HG03064 (cell line): ENCODE measurements at regions not wholly inside any gene's neighbourhood (a gene's known extent, or its start where the extent isn't known, plus 50 kb on each side); places are given as distances from the start of the nearest gene placed in this dataset.
"Not testable (repeated sequence)": the region's sequence is repeated elsewhere in the genome, so short reads cannot be mapped to it uniquely, and the experiment has no call there.

Source experiments
- ATAC-seq: cut with Tn5 transposase; IDR thresholded peaks from one replicate; pipeline ENCODE4 v1.9.1; 2021; ENCODE audit warnings: low read depth; ENCODE audit not compliant: unreplicated experiment

GRCh38 chr7:96826089-96826488 is 116.4 kb upstream of the SEM1 start:
- no peak for ATAC-seq

- ATAC-seq = no peak
These were observed 118.1 kb upstream of the SEM1 start for GRCh38 chr7:96827701-96828100.

- not testable (repeated sequence) for ATAC-seq
These were observed 119.5 kb upstream of the SEM1 start for GRCh38 chr7:96829121-96829520.

- ATAC-seq = no peak
These were observed 121.8 kb upstream of the SEM1 start for GRCh38 chr7:96831446-96831845.

GRCh38 chr7:96832092-96832662 is 122.5 kb upstream of the SEM1 start:
- no peak for ATAC-seq

GRCh38 chr7:96833676-96834453 is 124.2 kb upstream of the SEM1 start:
- no peak for ATAC-seq

GRCh38 chr7:96836456-96836855 is 126.8 kb upstream of the SEM1 start:
- ATAC-seq = no peak

- peak; percentile 99 for ATAC-seq
These were observed 127.9 kb upstream of the SEM1 start for GRCh38 chr7:96837593-96837992.

GRCh38 chr7:96838481-96838880 is 128.8 kb upstream of the SEM1 start:
- no peak for ATAC-seq

GRCh38 chr7:96855139-96855538 is 145.5 kb upstream of the SEM1 start:
- ATAC-seq = no peak

- no peak for ATAC-seq
These were observed 146.0 kb upstream of the SEM1 start for GRCh38 chr7:96855691-96856090.

GRCh38 chr7:96869538-96869937 is 135.8 kb upstream of the DLX6 start:
- no peak for ATAC-seq

GRCh38 chr7:96870185-96870584 is 135.2 kb upstream of the DLX6 start:
- no peak for ATAC-seq

- no peak for ATAC-seq
These were observed 134.4 kb upstream of the DLX6 start for GRCh38 chr7:96870934-96871333.

GRCh38 chr7:96887426-96887825 is 117.9 kb upstream of the DLX6 start:
- no peak for ATAC-seq

- no peak for ATAC-seq
These were observed 106.2 kb upstream of the DLX6 start for GRCh38 chr7:96899108-96899507.

- ATAC-seq = no peak
These were observed 103.4 kb upstream of the DLX6 start for GRCh38 chr7:96901822-96902445.

- no peak for ATAC-seq
These were observed 101.4 kb upstream of the DLX6 start for GRCh38 chr7:96903906-96904305.

- no peak for ATAC-seq
These were observed 94.9 kb upstream of the DLX6 start for GRCh38 chr7:96910486-96910885.

GRCh38 chr7:96915029-96915428 is 90.3 kb upstream of the DLX6 start:
- no peak for ATAC-seq

- no peak for ATAC-seq
These were observed 85.3 kb upstream of the DLX6 start for GRCh38 chr7:96920064-96920463.

- ATAC-seq = no peak
These were observed 84.6 kb upstream of the DLX6 start for GRCh38 chr7:96920713-96921112.
